Right renal pelvis (tissue), 4 donors: ENCODE measurements at regions not wholly inside any gene's neighbourhood (a gene's known extent, or its start where the extent isn't known, plus 50 kb on each side); places are given as distances from the start of the nearest gene placed in this dataset.
"Not testable (repeated sequence)": the region's sequence is repeated elsewhere in the genome, so short reads cannot be mapped to it uniquely, and the experiment has no call there.

Experiments used
- DNase-seq, 4 donors: peaks; one replicate each; pipeline ENCODE4 v3.0.0-alpha.2; 2013; ENCODE audit warnings: low read depth in 4 of 4, low spot score in 3 of 4, missing footprints in 1 of 4

- DNase-seq: no peak
These were observed 88.8 kb downstream of the CD24 start for GRCh38 chr6:106885679-106886078.

GRCh38 chr6:106884576-106884975 lies 90.0 kb downstream of the CD24 start:
- no peak for DNase-seq

GRCh38 chr6:106883808-106884262 lies 90.7 kb downstream of the CD24 start:
- no peak for DNase-seq

- no peak for DNase-seq
These were observed 91.7 kb downstream of the CD24 start for GRCh38 chr6:106882601-106883518.

- peak in 2 of 4 donors; percentile 28 to 46 for DNase-seq
These were observed 92.4 kb downstream of the CD24 start for GRCh38 chr6:106882138-106882537.

GRCh38 chr6:106880952-106881351 lies 93.6 kb downstream of the CD24 start:
- DNase-seq: no peak

- no peak for DNase-seq
These were observed 98.7 kb downstream of the CD24 start for GRCh38 chr6:106875782-106876321.

- no peak for DNase-seq
These were observed 100.0 kb downstream of the CD24 start for GRCh38 chr6:106874481-106874880.

- DNase-seq: no peak
These were observed 102.5 kb downstream of the CD24 start for GRCh38 chr6:106872049-106872448.

- DNase-seq: no peak
These were observed 103.5 kb downstream of the CD24 start for GRCh38 chr6:106870824-106871717.

- no peak for DNase-seq
These were observed 104.5 kb downstream of the CD24 start for GRCh38 chr6:106870069-106870468.

- no peak for DNase-seq
These were observed 105.3 kb downstream of the CD24 start for GRCh38 chr6:106869203-106869602.

GRCh38 chr6:106866875-106867658 lies 107.5 kb downstream of the CD24 start:
- DNase-seq: no peak

- DNase-seq: no peak
These were observed 111.7 kb downstream of the CD24 start for GRCh38 chr6:106862858-106863257.

- no peak for DNase-seq
These were observed 113.6 kb downstream of the CD24 start for GRCh38 chr6:106860940-106861339.

GRCh38 chr6:106858653-106859092 lies 115.9 kb downstream of the CD24 start:
- no peak for DNase-seq

GRCh38 chr6:106857771-106858652 lies 116.5 kb downstream of the CD24 start:
- DNase-seq: no peak

- DNase-seq: not testable (repeated sequence)
These were observed 117.2 kb downstream of the CD24 start for GRCh38 chr6:106857310-106857709.

- no peak for DNase-seq
These were observed 118.2 kb downstream of the CD24 start for GRCh38 chr6:106856227-106856874.
